Breast epithelium (tissue), 4 donors: ENCODE measurements at regions not wholly inside any gene's neighbourhood (a gene's known extent, or its start where the extent isn't known, plus 50 kb on each side); places are given as distances from the start of the nearest gene placed in this dataset.

Source experiments
- DNase-seq, 2 donors: peaks; one replicate each; pipeline ENCODE4 v3.0.0-alpha.2; 2019; ENCODE audit warnings: low spot score in 2 of 2
- H3K27ac ChIP-seq, 2 donors: fragments of 200-600 bp; sonication (generic) in 1 of 2; one replicate each; pipeline ENCODE4 v1.5.1; 2016 to 2019; ENCODE audit warnings: mild to moderate bottlenecking in 1 of 2
- H3K27me3 ChIP-seq, 2 donors: fragments of 200-600 bp; sonication (generic) in 1 of 2; one replicate each; pipeline versions ENCODE4 v1.5.1 to v1.6.0; 2017 to 2019; ENCODE audit warnings: control low read depth in 1 of 2, mild to moderate bottlenecking in 1 of 2
- H3K36me3 ChIP-seq: fragments of 200-600 bp; one replicate; pipeline ENCODE4 v1.5.1; 2019
- H3K4me1 ChIP-seq, 2 donors: fragments of 200-600 bp; sonication (generic); one replicate each; pipeline ENCODE4 v1.5.1; 2016 to 2019; ENCODE audit warnings: control low read depth in 1 of 2
- H3K4me3 ChIP-seq, 3 donors: fragments of 200-600 bp; sonication (generic); 1 replicate in 2 of 3; 2 replicates in 1 of 3; pipeline ENCODE4 v1.5.1; 2016 to 2019; ENCODE audit warnings: mild to moderate bottlenecking in 3 of 3, moderate library complexity in 2 of 3
- H3K9me3 ChIP-seq, 2 donors: fragments of 200-600 bp; sonication (generic) in 1 of 2; one replicate each; pipeline ENCODE4 v1.5.1; 2016 to 2019; ENCODE audit warnings: control low read depth in 1 of 2
- POLR2A ChIP-seq: fragments of 450-650 bp; IDR thresholded peaks from one replicate; pipeline ENCODE4 v1.6.1; 2016; ENCODE audit warnings: antibody characterized with exemption, mild to moderate bottlenecking, moderate library complexity
- POLR2AphosphoS5 ChIP-seq, 3 donors: sonication (generic); formaldehyde crosslinking; IDR thresholded peaks; one replicate each; pipeline ENCODE4 v1.6.1; 2017; ENCODE audit warnings: antibody characterized with exemption in 3 of 3
- intact Hi-C: fragments of 100-400 bp; cut with DNase I; formaldehyde crosslinking; loops from one replicate; pipeline ENCODE4 v1.15.1; 2023; ENCODE audit warnings: low total_unique reads
- TF ChIP-seq, protein P1 (sequence below), 3 donors: fragments of 450-650 bp; IDR thresholded peaks; one replicate each; pipeline ENCODE4 v1.5.1; 2016 to 2017; ENCODE audit warnings: antibody characterized with exemption in 3 of 3, mild to moderate bottlenecking in 3 of 3, moderate library complexity in 3 of 3

DNA sequence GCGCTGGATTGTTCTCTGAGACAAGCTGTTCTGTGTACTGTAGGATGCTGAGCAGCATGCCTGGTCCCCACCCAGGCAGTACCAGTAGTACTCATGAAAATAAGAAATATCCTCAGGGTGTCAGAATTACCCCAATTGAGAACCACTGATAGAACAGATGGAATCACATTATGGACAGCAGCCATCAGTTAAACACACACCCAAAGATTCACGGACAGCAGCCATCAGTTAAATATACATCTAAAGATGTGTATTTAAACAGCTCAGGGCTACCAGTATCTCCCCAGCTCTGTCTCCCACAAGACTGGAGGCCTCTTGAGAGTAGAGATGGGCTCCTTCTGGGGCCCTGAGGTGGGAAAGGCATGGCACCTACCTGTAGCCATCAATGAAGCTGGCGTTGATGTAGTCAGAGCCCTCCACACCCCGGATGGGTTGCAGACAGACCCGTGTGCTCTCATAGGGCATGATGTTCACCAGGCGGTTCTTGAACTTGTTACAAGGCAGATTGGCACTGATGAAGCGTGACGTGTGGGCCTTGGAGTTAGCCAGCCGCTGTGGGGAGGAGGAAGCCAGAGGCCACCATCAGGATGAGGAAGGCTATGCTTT, 129.3 kb downstream of the PTPRS start:
- intact Hi-C loops: no loop called here
- Histone ChIP-seq H3K4me1 (no peaks in the 10 kb centered on the region), H3K9me3 (no peaks in the 10 kb centered on the region), H3K4me3 (no peak overlapping the region), H3K27ac (no peak overlapping the region), H3K36me3 (peaks cover 10% of the 10 kb centered on the region), H3K27me3 (no peaks in the 10 kb centered on the region)
- no peak for TF ChIP-seq POLR2AphosphoS5 (IDR thresholded peaks at IDR 0.05)
- TF ChIP-seq POLR2A: no peak
- TF ChIP-seq, protein P1, sequence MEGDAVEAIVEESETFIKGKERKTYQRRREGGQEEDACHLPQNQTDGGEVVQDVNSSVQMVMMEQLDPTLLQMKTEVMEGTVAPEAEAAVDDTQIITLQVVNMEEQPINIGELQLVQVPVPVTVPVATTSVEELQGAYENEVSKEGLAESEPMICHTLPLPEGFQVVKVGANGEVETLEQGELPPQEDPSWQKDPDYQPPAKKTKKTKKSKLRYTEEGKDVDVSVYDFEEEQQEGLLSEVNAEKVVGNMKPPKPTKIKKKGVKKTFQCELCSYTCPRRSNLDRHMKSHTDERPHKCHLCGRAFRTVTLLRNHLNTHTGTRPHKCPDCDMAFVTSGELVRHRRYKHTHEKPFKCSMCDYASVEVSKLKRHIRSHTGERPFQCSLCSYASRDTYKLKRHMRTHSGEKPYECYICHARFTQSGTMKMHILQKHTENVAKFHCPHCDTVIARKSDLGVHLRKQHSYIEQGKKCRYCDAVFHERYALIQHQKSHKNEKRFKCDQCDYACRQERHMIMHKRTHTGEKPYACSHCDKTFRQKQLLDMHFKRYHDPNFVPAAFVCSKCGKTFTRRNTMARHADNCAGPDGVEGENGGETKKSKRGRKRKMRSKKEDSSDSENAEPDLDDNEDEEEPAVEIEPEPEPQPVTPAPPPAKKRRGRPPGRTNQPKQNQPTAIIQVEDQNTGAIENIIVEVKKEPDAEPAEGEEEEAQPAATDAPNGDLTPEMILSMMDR (IDR thresholded peaks at IDR 0.05): no peak
- no peak for DNase-seq

DNA sequence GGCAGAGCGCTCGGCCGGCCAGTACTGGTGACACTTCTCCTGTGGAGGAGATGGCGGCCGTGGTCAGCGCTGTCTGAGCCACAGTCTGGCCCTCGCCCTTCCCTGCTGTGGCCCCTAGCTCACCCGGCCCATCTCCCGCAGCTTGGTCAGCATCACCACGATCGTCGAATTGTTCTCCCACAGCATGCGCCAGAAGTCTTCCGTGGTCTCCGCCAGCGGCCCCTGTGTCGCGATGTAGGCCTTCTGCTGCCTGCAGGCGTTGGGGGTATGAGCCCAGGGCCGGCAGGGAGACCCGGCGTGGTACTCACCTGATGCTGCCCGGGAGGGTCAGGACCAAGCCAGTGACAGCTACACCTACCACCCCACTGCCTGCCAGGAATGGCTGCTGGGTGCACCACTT, 130.1 kb downstream of the PTPRS start:
- TF ChIP-seq, protein P1 (IDR thresholded peaks at IDR 0.05): no peak
- TF ChIP-seq POLR2A (no peak), POLR2AphosphoS5 (IDR thresholded peaks at IDR 0.05) (no peak)
- DNase-seq: no peak
- no peak overlapping the region for H3K27ac ChIP-seq
- H3K36me3 ChIP-seq: peaks cover 10% of the 10 kb centered on the region
- no peaks in the 10 kb centered on the region for H3K4me1 ChIP-seq
- no peak overlapping the region for H3K4me3 ChIP-seq
- intact Hi-C loops: no loop called here
- H3K27me3 ChIP-seq: no peaks in the 10 kb centered on the region
- H3K9me3 ChIP-seq: no peaks in the 10 kb centered on the region

DNA sequence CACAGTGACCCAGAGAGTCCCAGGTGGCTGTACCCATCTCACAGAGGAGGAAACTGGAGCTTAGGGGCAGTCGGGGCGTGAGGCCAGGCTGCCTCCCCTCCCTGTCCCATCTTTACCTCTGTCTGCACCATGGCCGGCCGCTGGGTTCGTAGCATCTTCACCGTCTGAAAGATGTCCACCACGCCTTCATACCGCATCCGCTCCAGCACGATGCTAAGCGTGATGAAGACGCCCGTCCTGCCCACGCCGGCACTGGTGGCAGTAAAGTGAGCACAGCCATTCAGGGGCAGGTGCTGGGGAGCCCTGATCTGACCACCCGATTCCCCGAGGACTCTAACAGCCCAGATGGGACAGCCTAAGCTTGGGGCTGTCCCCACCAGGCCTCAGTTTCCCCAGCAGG, 132.8 kb downstream of the PTPRS start:
- peaks cover 6% of the 10 kb centered on the region for H3K36me3 ChIP-seq
- TF ChIP-seq POLR2AphosphoS5 (IDR thresholded peaks at IDR 0.05) (no peak), POLR2A (no peak)
- TF ChIP-seq, protein P1 (IDR thresholded peaks at IDR 0.05): no peak
- H3K9me3 ChIP-seq: peaks cover 7% of the 10 kb centered on the region in 2 donors
- no peaks in the 10 kb centered on the region for H3K27me3 ChIP-seq
- no peak overlapping the region for H3K27ac ChIP-seq
- intact Hi-C loops: no loop called here
- H3K4me3 ChIP-seq: no peak overlapping the region
- H3K4me1 ChIP-seq: no peaks in the 10 kb centered on the region
- DNase-seq: no peak

DNA sequence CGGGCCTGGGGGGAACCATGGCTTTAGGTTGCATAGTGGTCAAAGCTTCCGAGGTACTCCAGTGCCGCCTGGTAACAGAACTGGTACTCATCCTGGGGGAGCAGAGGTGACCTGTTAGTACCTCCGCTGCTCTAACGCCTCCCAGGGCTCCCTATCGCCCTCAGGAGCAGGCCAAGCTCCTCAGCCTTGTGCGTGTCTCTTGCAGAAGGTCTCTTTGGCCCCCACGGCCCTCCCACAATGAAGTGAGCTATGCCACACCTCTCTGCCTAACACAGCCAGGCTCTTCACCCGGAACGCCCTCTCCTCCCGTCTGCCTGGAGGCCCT, 133.9 kb downstream of the PTPRS start:
- intact Hi-C loops: no loop called here
- no peaks in the 10 kb centered on the region for H3K4me1 ChIP-seq
- H3K27me3 ChIP-seq: no peaks in the 10 kb centered on the region
- DNase-seq: no peak
- H3K36me3 ChIP-seq: peaks cover 5% of the 10 kb centered on the region
- H3K4me3 ChIP-seq: no peak overlapping the region
- TF ChIP-seq POLR2AphosphoS5 (IDR thresholded peaks at IDR 0.05) (no peak), POLR2A (no peak)
- TF ChIP-seq, protein P1 (IDR thresholded peaks at IDR 0.05): no peak
- peaks cover 12 to 16% of the 10 kb centered on the region in 2 donors for H3K9me3 ChIP-seq
- H3K27ac ChIP-seq: no peak overlapping the region

DNA sequence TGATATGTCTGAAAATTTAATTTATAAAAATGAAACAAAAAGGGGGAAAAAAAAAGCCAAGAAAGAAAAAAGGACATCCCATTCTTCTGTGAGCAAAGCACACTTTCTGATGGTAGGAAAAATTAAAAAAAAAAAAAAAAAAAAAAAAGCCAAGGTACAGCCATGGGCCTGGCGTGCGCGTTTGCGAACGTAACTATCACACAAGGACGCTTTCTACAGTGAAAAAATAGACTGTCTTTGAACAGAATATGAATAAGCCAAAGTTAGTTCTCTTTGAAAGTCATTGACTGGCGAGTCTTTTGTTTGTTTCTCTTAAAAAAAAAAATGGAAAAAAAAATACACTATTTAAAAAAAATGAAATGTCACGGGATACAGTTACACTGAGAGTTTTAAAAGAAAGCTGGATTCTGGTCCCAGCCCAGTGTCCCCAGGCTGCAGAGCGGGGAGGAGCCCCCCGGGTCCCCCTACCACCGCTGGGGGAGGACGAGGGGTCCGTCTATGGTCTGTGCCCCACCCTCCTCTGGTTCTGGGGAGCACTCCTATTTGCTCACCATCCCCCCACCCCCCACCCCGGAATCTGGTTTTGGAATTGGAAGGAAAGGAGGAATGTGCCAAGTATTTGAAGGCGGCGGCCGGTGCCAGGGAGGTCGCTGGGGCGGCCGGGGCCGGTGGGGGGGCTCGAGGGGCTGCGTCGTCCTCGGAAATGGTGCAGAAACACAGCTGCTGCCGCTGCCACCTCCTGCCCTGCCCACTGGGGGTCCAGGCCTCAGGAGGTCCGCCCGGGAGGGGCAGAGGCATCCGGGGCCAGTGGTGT, 134.5 kb downstream of the PTPRS start:
- no peaks in the 10 kb centered on the region for H3K36me3 ChIP-seq
- TF ChIP-seq POLR2AphosphoS5 (IDR thresholded peaks at IDR 0.05) (no peak), POLR2A (no peak)
- TF ChIP-seq, protein P1 (IDR thresholded peaks at IDR 0.05): no peak
- no peak overlapping the region for H3K27ac ChIP-seq
- intact Hi-C loops: no loop called here
- H3K9me3 ChIP-seq: peaks cover 17 to 22% of the 10 kb centered on the region in 2 donors
- H3K27me3 ChIP-seq: no peaks in the 10 kb centered on the region
- H3K4me3 ChIP-seq: no peak overlapping the region
- no peak for DNase-seq
- H3K4me1 ChIP-seq: no peaks in the 10 kb centered on the region
